Heart right ventricle (tissue), 16 donors: ENCODE measurements at regions not wholly inside any gene's neighbourhood (a gene's known extent, or its start where the extent isn't known, plus 50 kb on each side); places are given as distances from the start of the nearest gene placed in this dataset.

Experiments
- ATAC-seq, 8 donors: fragments of 200-7000 bp; cut with Tn5 transposase; one replicate each; pipeline ENCODE4 v1.9.1; 2020; ENCODE audit warnings: mild to moderate bottlenecking in 8 of 8, moderate library complexity in 8 of 8, moderate number of reproducible peaks in 1 of 8
- DNase-seq, 2 donors: peaks; one replicate each; pipeline ENCODE4 v3.0.0-alpha.2; 2020
- H3K27ac ChIP-seq, 10 donors: fragments of 200-600 bp; sonication (generic) in 2 of 10; one replicate each; pipeline versions ENCODE4 v1.5.0 to v1.8.0; 2020 to 2022; ENCODE audit warnings: mild to moderate bottlenecking in 3 of 10
- H3K27me3 ChIP-seq, 7 donors: fragments of 200-600 bp; one replicate each; pipeline ENCODE4 v1.8.0; 2021 to 2022; ENCODE audit warnings: mild to moderate bottlenecking in 2 of 7
- H3K36me3 ChIP-seq, 9 donors: fragments of 200-600 bp; sonication (generic) in 1 of 9; one replicate each; pipeline versions ENCODE4 v1.5.0 to v1.8.0; 2020 to 2022; ENCODE audit warnings: mild to moderate bottlenecking in 2 of 9
- H3K4me1 ChIP-seq, 9 donors: fragments of 200-600 bp; sonication (generic) in 1 of 9; one replicate each; pipeline versions ENCODE4 v1.5.0 to v1.8.0; 2020 to 2022; ENCODE audit warnings: mild to moderate bottlenecking in 4 of 9
- H3K4me3 ChIP-seq, 10 donors: fragments of 200-600 bp; sonication (generic) in 2 of 10; one replicate each; pipeline versions ENCODE4 v1.5.0 to v1.8.0; 2020 to 2022; ENCODE audit warnings: mild to moderate bottlenecking in 7 of 10, moderate library complexity in 2 of 10
- H3K9me3 ChIP-seq, 11 donors: fragments of 200-600 bp in 10 of 11; sonication (generic) in 2 of 11; one replicate each; pipeline versions ENCODE4 v1.5.0 to v1.8.0; 2013 to 2022; ENCODE audit warnings: mild to moderate bottlenecking in 2 of 11, control low read depth in 1 of 11, moderate library complexity in 1 of 11
- WGBS, 2 donors: extraction: QIAGEN DNeasy Blood & Tissue Kit; methylation state at CpG; one replicate each; pipeline ENCODE4 v1.1.7; 2013; ENCODE audit warnings: inconsistent platforms in 1 of 2; 5-methylcytosine and 5-hydroxymethylcytosine counted together
- intact Hi-C, 10 donors: fragments of 100-400 bp; cut with DNase I; formaldehyde crosslinking; loops; one replicate each; pipeline versions ENCODE4 v1.11.1 to v1.14.2; 2022
- TF ChIP-seq, protein P1 (sequence below), 9 donors: fragments of 200-600 bp; sonication (generic) in 2 of 9; IDR thresholded peaks; one replicate each; pipeline versions ENCODE4 v1.5.0 to v1.8.0; 2021 to 2022; ENCODE audit warnings: antibody characterized with exemption in 9 of 9, mild to moderate bottlenecking in 5 of 9, moderate library complexity in 1 of 9
- donor health status: Arrhythmogenic right ventricular cardiomyopathy.
- donor health status: ischemic (EF 13 %, LVEDD 7.1; RV severe dilation, severe dysfunction).
- donor health status: healthy with polysubstance abuse.
- donor health status: DM: no; HTN: yes; CAD: no.
- donor health status: DM: no; HTN: no; CAD: no.
- donor health status: ischemic (EF 25% LVEDD 6.9; RV normal size, moderate dysfunction).
- donor health status: ischemic (EF 25% LVEDD 5.7; RV mildly dilated, moderate dysfunction).
- donor health status: healthy.
- donor health status: DM: yes; HTN: yes; CAD: no.
- donor health status: Ischemic cardiomyopathy.
- donor health status: ischemic (EF 35%, LVEDD 5.7; RV mildly dilated, moderate dysfunction).
- donor health status: nonischemic (EF 11% LVEDD 7.7; RV severe dilation, severe dysfunction).
- donor health status: DM: yes; HTN: yes; CAD: no.
- donor health status: PGD.
- donor health status: ischemic (EF 29% LVEDD 5.4; RV normal size, mild dysfunction).
- donor health status: nonischemic (EF 23%, LVEDD 6.1; RV moderate dilation, normal function).

DNA sequence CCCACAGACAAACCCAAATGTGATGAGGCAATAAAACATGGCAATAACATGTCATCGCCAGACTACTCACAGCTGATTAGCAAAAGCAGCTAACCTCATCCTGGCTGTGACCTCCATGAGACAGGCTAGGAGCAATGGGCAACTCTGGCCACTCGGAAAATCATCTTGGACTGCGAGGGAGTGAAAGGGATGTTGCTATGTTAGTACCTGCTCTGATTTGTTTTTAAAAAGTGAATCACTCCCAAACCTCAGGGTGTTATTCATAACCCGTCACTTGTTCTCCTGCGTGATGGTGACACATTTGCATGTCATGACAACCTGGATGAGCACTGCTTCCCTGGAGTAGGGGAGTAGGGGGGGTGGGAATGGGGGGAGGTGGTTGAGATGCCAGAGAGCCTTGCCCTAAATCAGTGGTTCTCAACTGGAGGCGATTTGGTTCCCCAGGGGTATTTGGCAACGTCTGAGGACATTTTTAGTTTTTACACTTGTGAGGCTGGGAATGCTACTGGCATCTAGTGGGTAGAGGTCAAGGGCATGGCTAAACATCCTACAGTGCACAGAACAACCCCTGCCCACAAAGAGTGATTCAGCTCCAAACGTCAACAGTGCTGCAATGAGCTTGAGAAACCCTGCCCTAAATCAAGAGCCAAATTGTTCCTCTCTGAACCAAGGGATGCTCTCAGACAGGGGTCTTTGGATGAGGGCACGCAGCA lies 241.7 kb downstream of the SOX9 start:
- no peaks in the 10 kb centered on the region for H3K4me1 ChIP-seq
- ATAC-seq: no peak
- peaks cover 0 to 40% (median 17%) of the 10 kb centered on the region in 7 donors for H3K27me3 ChIP-seq
- no peak for DNase-seq
- intact Hi-C loops: no loop called here
- WGBS, 2 donors: 78 to 83% methylated on average over 9 of the region's 9 CpGs
- no peaks in the 10 kb centered on the region for H3K36me3 ChIP-seq
- H3K9me3 ChIP-seq: no peaks in the 10 kb centered on the region
- no peak overlapping the region for H3K27ac ChIP-seq
- TF ChIP-seq, protein P1, sequence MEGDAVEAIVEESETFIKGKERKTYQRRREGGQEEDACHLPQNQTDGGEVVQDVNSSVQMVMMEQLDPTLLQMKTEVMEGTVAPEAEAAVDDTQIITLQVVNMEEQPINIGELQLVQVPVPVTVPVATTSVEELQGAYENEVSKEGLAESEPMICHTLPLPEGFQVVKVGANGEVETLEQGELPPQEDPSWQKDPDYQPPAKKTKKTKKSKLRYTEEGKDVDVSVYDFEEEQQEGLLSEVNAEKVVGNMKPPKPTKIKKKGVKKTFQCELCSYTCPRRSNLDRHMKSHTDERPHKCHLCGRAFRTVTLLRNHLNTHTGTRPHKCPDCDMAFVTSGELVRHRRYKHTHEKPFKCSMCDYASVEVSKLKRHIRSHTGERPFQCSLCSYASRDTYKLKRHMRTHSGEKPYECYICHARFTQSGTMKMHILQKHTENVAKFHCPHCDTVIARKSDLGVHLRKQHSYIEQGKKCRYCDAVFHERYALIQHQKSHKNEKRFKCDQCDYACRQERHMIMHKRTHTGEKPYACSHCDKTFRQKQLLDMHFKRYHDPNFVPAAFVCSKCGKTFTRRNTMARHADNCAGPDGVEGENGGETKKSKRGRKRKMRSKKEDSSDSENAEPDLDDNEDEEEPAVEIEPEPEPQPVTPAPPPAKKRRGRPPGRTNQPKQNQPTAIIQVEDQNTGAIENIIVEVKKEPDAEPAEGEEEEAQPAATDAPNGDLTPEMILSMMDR (IDR thresholded peaks at IDR 0.05): no peak
- no peak overlapping the region for H3K4me3 ChIP-seq

DNA sequence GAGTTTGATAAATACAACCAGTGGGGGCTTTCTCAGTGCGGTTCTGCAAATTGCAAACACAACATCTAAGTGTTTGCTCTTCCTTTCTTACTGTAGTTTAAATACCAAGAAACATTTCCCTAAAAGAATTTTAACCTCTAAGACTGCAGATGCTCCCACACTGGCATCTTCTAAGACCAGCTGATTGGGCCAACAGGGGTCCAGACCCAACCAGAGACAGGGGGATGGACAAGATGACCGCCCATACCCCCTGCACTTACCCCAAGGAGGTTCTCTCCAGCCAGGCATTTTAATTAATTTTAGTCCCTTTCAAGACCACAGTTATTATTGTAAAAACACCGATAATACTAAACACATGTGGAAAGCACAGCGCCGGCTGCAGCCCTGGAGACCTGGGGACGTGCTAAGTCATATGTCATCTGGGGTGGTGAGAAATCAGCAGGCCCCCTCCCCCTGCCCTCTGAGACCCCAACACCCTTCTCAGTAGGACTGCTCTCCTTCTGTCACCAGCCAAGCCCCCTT lies 242.3 kb downstream of the SOX9 start:
- DNase-seq: no peak
- TF ChIP-seq, protein P1 (IDR thresholded peaks at IDR 0.05): no peak

DNA sequence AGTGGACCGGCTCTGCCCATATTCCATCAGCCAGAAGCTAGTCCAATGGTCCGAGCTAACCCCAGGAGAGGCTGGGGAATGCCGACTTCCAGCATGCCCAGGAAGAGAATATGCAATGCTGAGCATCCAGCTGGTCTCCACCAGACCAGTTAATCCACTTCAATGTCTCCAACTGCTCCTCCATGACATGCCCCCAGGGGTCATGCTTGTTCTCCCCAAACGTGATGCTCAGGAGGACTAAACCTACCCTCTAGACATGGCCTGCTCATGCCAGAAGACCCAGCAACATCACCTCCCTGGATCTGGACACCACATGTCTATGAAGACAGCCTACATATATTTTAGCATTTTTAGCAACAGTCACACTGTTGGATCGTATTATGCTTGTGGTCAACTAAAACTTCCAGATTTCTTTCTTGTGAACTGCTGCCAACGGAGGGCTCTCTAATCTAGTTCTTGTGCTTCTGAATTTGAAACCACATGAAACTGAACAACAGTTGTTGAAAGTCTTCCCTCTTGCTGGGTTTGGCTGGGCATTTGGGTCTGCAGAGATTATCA lies 245.1 kb downstream of the SOX9 start:
- TF ChIP-seq, protein P1 (IDR thresholded peaks at IDR 0.05): no peak
- intact Hi-C loops: no loop called here
- no peaks in the 10 kb centered on the region for H3K36me3 ChIP-seq

More for the DNA sequence above, 242.3 kb downstream of the SOX9 start:
- no peaks in the 10 kb centered on the region for H3K36me3 ChIP-seq
- WGBS, 2 donors: 68 to 82% methylated on average over 6 of the region's 6 CpGs
- H3K4me3 ChIP-seq: no peak overlapping the region
- intact Hi-C loops: no loop called here
- peaks cover 0 to 40% (median 17%) of the 10 kb centered on the region in 7 donors for H3K27me3 ChIP-seq
- H3K27ac ChIP-seq: no peak overlapping the region
- ATAC-seq: no peak
- H3K9me3 ChIP-seq: no peaks in the 10 kb centered on the region
- no peaks in the 10 kb centered on the region for H3K4me1 ChIP-seq

DNA sequence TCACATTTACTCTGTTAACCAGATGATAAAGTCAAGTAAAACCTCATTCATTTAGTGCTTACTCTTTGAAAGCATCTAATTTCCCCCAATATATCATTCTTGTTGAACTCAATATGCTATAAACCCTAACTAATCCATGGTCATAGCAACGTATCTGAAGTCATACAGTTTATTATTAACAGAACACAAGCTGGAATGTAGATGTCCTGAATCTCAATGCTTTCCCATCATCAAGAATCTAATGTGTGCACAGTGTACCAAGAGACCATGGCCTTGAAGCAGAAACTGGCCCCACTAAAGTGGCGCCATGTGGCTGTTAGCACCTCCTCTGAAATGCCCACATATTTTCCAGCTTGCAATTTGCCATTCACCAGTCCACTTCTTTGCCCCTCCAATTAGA lies 245.8 kb downstream of the SOX9 start:
- ATAC-seq: no peak
- TF ChIP-seq, protein P1 (IDR thresholded peaks at IDR 0.05): no peak
- Histone ChIP-seq H3K36me3 (no peaks in the 10 kb centered on the region), H3K27me3 (peaks cover 0 to 27% (median 14%) of the 10 kb centered on the region in 7 donors), H3K4me3 (no peak overlapping the region), H3K27ac (no peak overlapping the region), H3K4me1 (no peaks in the 10 kb centered on the region), H3K9me3 (no peaks in the 10 kb centered on the region)
- 89 to 96% methylated on average over 2 of the region's 2 CpGs for WGBS, 2 donors
- no peak for DNase-seq
- intact Hi-C loops: no loop called here

More for the DNA sequence above, 245.1 kb downstream of the SOX9 start:
- DNase-seq (no peak), ATAC-seq (no peak)
- H3K4me1 ChIP-seq: no peaks in the 10 kb centered on the region
- no peaks in the 10 kb centered on the region for H3K9me3 ChIP-seq
- H3K4me3 ChIP-seq: no peak overlapping the region
- 75 to 76% methylated on average over 6 of the region's 6 CpGs for WGBS, 2 donors
- peaks cover 0 to 34% (median 14%) of the 10 kb centered on the region in 7 donors for H3K27me3 ChIP-seq
- H3K27ac ChIP-seq: no peak overlapping the region
